GM12872 (cell line): ENCODE measurements at regions not wholly inside any gene's neighbourhood (a gene's known extent, or its start where the extent isn't known, plus 50 kb on each side); places are given as distances from the start of the nearest gene placed in this dataset.

ENCODE experiments used
- TF ChIP-seq, protein P1 (sequence below): IDR thresholded peaks from 3 replicates; pipeline ENCODE4 v1.5.1; 2011; ENCODE audit warnings: low read depth, mild to moderate bottlenecking, low read length, moderate library complexity; ENCODE audit not compliant: insufficient read depth

DNA sequence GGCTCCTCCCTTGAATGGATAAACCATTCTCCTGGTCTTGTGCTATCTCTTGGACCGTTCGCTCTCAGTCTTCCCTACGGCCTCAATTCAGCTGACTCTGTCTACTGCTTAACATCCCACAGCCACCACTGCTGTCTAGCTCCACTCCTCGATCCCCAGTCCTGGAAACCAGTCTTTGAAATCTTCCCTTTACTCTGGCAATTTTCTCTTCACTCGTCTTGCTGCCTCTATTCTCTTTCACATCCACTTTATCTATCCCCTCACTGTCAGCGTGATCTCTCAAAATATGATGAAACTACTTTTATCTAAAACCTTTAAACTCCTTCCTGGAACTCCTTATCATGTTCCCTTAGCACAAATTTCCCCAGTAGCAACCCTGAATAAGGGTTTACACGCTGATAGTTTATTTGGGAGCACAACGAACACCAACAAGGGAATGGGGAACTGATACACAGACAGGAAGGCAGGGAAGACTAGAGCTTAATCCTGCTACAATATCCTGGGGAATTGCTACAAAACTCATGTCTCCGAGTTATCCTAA lies 131.6 kb upstream of the SAMSN1 start:
- TF ChIP-seq, protein P1, sequence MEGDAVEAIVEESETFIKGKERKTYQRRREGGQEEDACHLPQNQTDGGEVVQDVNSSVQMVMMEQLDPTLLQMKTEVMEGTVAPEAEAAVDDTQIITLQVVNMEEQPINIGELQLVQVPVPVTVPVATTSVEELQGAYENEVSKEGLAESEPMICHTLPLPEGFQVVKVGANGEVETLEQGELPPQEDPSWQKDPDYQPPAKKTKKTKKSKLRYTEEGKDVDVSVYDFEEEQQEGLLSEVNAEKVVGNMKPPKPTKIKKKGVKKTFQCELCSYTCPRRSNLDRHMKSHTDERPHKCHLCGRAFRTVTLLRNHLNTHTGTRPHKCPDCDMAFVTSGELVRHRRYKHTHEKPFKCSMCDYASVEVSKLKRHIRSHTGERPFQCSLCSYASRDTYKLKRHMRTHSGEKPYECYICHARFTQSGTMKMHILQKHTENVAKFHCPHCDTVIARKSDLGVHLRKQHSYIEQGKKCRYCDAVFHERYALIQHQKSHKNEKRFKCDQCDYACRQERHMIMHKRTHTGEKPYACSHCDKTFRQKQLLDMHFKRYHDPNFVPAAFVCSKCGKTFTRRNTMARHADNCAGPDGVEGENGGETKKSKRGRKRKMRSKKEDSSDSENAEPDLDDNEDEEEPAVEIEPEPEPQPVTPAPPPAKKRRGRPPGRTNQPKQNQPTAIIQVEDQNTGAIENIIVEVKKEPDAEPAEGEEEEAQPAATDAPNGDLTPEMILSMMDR: no peak

DNA sequence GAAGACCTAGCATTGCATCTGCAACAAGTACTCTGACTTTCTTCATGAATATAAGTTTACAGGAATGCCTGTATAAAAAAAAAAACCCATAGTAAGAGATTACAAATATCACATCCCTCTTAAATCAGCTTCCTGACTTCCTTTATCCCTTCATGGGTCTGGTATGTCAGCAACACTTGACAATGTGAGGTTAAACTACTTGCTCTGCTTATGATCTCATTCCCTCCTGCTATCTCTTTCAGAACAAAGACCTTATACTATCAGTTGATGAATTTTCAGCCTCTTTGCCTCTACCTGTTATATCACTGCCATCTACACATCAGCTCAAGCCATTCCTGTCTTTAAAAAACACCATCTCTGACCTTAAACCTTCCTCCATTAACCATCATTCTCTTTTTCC lies 130.9 kb upstream of the SAMSN1 start:
- TF ChIP-seq, protein P1: no peak

DNA sequence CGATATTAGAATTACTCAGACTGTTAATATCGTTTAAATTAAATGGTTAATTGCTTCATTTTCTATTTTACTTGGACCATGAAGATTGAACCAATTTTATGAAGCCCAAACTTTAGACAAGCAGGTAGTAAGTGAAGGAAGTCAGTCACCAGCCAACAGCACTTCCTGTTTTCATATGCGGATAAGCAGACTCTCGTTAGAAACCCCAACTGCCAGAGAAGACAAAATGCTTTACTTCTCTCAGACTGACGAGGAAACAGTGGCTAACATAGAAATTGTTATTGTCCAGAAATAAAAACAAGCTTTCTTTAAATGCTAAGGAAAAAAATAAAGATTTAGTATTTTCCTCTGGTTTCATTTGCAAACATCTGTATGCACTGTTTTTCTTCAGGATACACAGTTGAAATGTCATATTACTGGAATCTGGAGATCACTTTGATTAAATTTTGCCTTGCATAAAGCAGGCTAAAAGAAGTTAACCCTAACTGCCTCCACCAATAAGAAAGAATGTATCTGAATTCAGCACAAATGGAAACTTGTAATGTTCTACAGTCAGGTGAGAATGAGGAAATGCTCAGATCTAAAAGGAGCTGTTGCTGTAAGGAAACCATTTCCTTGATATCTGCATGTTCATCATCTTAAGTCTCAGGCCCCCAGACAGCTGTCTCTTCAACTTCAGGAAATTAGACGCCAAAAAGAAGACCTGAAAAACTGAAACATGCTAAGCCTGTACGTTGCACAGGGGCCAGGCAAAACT lies 129.8 kb upstream of the SAMSN1 start:
- TF ChIP-seq, protein P1: no peak

DNA sequence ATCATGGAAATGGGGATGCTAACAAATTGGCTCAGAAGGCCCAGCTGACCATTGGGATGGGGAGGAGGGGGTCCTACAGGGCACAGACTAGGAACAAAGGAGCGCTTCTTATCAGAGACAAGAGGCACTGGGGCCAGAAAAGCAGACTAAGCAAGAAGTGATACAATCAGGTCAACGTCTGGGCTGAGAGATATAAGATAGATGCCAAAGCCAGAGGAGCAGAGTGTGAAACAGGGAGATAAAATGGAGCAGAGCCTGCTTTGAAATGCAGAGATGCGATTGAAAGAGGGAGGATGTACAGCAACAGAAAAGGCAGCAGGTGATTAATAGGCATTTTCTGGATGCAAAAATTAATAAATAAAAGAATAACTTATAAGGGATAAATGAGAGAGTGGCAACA lies 127.5 kb upstream of the SAMSN1 start:
- TF ChIP-seq, protein P1: no peak

DNA sequence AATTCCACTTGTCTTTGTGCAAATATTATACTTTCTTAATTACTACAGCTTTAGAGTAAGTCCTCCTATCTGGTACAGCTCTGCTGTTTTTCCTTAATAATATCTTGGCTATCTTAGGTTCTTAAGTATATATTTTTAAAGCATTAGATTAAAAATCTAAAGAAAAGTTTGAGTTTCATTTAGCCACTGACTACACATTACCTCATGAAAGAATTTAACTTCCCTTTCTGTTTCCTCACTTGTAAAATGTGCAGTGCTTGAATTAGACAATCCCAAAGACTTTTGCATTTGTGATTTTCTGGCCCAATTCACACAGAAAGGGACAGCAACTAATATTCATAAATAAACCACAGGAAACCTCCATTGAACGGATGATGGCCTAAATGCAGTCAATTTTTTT lies 126.4 kb upstream of the SAMSN1 start:
- TF ChIP-seq, protein P1: no peak

DNA sequence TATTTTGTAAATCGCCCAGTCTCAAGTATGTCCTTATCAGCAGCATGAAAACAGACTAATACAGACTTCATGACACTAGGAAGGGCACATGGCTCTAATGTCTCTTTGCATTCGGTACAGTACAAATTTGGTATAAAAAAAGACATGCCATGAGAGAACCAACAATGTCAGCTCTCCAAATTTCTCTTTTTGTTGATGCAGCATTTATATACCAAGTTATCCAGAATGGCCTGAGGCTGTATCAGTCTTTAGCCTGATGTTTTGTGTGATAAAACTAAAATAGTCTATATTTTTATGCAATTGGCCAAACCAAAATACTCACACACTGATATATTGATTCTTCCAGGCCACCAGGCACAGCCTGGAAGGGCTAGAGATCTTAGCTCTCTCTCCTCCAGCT lies 124.3 kb upstream of the SAMSN1 start:
- TF ChIP-seq, protein P1: no peak

DNA sequence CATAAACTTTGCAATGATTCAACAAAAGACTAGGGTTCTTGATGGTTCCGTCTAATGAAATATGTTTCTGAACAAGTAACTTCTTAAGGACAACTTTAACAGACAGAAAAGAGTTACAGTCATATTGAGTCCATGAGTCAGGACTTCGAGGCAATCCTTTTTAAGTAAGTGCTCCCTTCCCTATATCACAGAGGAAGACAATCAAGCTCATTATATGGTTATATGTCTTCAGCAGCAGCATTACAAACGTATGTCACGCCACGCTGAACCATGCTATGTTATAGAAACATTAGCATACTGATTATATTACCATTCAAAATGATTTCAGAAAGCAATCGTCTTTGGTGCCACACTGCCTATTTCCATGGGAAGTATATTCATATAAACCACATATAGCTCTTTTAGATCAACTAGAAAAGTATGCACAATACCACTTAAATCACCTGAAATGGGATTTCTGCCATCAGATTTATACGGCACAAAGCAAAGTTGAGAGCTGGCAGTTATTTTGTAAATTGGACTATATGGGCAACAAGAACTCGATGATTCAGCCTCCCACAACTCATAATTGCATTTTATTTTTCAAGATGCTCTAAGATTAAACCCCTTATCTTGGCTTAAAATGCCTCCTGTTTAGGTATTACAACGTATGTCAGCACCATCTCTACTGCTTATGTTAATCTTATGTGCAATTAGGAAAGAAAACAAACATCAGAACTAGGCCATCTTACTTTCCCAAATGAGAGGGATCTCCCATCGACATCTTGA lies 111.3 kb upstream of the SAMSN1 start:
- TF ChIP-seq, protein P1: no peak
